Brain microvascular endothelial cell (primary cell): ENCODE measurements at regions not wholly inside any gene's neighbourhood (a gene's known extent, or its start where the extent isn't known, plus 50 kb on each side); places are given as distances from the start of the nearest gene placed in this dataset.

Experiments
- DNase-seq: peaks from one replicate; pipeline ENCODE4 v3.0.0-alpha.2; 2020
- H3K27ac ChIP-seq: fragments of 250-450 bp; sonication (Bioruptor Pico); 2 replicates; pipeline ENCODE4 v1.5.1; 2020; ENCODE audit warnings: mild to moderate bottlenecking, moderate library complexity
- H3K27me3 ChIP-seq: fragments of 250-450 bp; sonication (Bioruptor Pico); replicated peaks from 2 replicates; pipeline ENCODE4 v1.5.1; 2020; ENCODE audit warnings: mild to moderate bottlenecking
- H3K36me3 ChIP-seq: fragments of 250-450 bp; sonication (Bioruptor Pico); replicated peaks from 2 replicates; pipeline ENCODE4 v1.5.1; 2020; ENCODE audit warnings: mild to moderate bottlenecking
- H3K4me3 ChIP-seq: 2 replicates; pipeline ENCODE4 v1.5.1; 2011; ENCODE audit warnings: low read depth, mild to moderate bottlenecking, control low read depth, low read length, moderate library complexity
- in situ Hi-C: cut with HindIII; loops from 2 replicates; pipeline ENCODE4 v1.10.0; 2017; ENCODE audit warnings: low sequenced_read_pairs, low pct_ligation_motif_present
- TF ChIP-seq, protein P1 (sequence below): IDR thresholded peaks from 2 replicates; pipeline ENCODE4 v1.5.1; 2011; ENCODE audit warnings: low read depth, mild to moderate bottlenecking, moderate library complexity, low read length, control low read depth, inconsistent platforms; ENCODE audit errors: missing control alignments

DNA sequence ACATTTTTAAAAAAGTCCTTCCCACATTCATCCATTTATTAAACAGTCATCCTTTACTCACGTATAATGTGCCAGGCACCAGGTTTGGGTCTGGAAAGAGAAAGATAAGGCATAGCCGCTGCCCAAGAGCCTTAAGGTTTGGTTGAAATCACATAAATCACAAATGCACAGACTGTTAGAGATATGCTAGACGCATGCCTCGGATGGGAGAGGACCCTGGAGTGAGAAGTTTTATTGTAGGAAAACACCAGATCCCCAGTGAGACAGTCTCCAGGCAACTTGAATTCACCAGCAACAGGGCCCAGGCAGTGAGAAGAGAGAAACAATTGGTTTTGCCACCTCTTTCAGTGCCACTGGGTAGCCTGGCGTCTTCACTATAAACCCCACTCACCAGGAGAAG is 305.9 kb upstream of the AMIGO2 start:
- H3K36me3 ChIP-seq = no peaks in the 10 kb centered on the region
- H3K27me3 ChIP-seq = no peaks in the 10 kb centered on the region
- TF ChIP-seq, protein P1, sequence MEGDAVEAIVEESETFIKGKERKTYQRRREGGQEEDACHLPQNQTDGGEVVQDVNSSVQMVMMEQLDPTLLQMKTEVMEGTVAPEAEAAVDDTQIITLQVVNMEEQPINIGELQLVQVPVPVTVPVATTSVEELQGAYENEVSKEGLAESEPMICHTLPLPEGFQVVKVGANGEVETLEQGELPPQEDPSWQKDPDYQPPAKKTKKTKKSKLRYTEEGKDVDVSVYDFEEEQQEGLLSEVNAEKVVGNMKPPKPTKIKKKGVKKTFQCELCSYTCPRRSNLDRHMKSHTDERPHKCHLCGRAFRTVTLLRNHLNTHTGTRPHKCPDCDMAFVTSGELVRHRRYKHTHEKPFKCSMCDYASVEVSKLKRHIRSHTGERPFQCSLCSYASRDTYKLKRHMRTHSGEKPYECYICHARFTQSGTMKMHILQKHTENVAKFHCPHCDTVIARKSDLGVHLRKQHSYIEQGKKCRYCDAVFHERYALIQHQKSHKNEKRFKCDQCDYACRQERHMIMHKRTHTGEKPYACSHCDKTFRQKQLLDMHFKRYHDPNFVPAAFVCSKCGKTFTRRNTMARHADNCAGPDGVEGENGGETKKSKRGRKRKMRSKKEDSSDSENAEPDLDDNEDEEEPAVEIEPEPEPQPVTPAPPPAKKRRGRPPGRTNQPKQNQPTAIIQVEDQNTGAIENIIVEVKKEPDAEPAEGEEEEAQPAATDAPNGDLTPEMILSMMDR = no peak
- no peak for DNase-seq
- H3K4me3 ChIP-seq = no peak overlapping the region
- no peak overlapping the region for H3K27ac ChIP-seq
- in situ Hi-C loops = no loop called here

DNA sequence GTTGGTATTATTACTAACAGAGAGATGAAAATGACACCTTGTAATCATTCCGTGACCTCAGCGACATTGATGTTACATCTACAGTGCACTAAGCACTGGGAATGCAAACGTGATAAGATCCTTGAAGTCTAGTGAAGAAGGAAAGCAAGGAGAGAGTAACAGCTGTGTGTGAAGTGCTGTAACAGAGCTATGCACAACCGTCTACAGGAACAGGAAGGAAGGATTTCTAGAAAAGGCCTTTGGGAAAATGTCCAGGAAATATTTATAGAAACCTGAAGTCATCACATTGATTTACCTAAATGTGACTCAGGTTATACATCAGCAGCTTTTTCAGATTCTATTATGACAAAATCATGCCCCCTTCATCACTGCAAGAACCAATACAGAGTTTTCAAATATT is 304.2 kb upstream of the AMIGO2 start:
- peak; percentile 19 for DNase-seq

DNA sequence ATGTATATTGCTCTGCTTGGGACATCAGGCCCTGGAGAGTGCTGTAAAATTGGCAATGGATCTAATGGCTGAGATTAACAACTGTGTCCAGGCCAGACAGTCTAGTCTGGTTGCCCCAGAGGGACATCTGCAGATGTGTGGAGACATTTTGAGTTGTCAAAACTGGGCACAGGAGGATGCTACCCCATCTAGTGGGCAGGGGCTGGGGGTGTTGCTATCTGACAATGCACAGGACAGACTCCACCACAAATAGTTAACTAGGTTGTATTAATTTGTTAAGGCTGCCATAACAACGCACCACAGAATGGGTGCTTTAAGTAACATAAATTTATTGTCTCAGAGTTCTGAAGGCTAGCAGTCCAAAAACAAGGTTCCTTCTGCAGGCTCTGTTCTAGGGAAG is 302.5 kb upstream of the AMIGO2 start:
- in situ Hi-C loops = no loop called here
- Histone ChIP-seq H3K4me3 (no peak overlapping the region), H3K36me3 (no peaks in the 10 kb centered on the region), H3K27ac (no peak overlapping the region), H3K27me3 (no peaks in the 10 kb centered on the region)
- TF ChIP-seq, protein P1 = no peak
- no peak for DNase-seq

More for the DNA sequence above, 304.2 kb upstream of the AMIGO2 start:
- no peak overlapping the region for H3K4me3 ChIP-seq
- in situ Hi-C loops = no loop called here
- no peaks in the 10 kb centered on the region for H3K36me3 ChIP-seq
- no peaks in the 10 kb centered on the region for H3K27me3 ChIP-seq
- TF ChIP-seq, protein P1 = no peak
- no peak overlapping the region for H3K27ac ChIP-seq

- Histone ChIP-seq H3K36me3 (no peaks in the 10 kb centered on the region), H3K27me3 (no peaks in the 10 kb centered on the region), H3K4me3 (no peak overlapping the region), H3K27ac (no peak overlapping the region)
- no peak for DNase-seq
- in situ Hi-C loops = no loop called here
- TF ChIP-seq, protein P1 = no peak
Observed at GRCh38 chr12:47378907-47379306, 299.1 kb upstream of the AMIGO2 start.

DNA sequence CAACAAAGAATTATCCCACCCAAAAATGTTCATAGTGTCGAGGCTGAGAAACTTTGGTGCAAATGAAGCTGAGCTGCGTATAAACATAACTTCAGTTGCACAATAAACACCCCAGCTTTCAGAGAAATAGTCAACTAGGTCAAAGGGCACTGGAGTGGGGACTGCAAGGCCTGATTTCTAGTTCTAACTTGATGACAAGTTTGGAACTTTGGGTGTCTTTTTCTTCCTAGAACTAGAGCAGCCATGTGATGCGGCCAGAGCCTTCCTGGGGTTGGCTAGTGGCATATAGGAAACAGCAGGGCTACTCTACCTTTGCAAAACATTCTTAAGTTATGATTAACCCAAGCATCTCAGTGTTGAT is 298.4 kb upstream of the AMIGO2 start:
- Histone ChIP-seq H3K27ac (peak overlapping the region; percentile 95), H3K27me3 (no peaks in the 10 kb centered on the region), H3K36me3 (no peaks in the 10 kb centered on the region), H3K4me3 (no peak overlapping the region)
- in situ Hi-C loops = no loop called here
- DNase-seq = no peak
- TF ChIP-seq, protein P1 = no peak

- in situ Hi-C loops = no loop called here
- Histone ChIP-seq H3K27ac (peak overlapping the region; percentile 95), H3K27me3 (no peaks in the 10 kb centered on the region), H3K36me3 (no peaks in the 10 kb centered on the region), H3K4me3 (no peak overlapping the region)
- TF ChIP-seq, protein P1 = no peak
- peak; percentile 100 for DNase-seq
Observed at GRCh38 chr12:47377414-47378221, 297.9 kb upstream of the AMIGO2 start.
